Endothelial cell (in vitro differentiated cells): ENCODE measurements at regions not wholly inside any gene's neighbourhood (a gene's known extent, or its start where the extent isn't known, plus 50 kb on each side); places are given as distances from the start of the nearest gene placed in this dataset.

Experiments
- DNase-seq: peaks from one replicate; pipeline ENCODE4 v3.0.0; 2021; ENCODE audit warnings: low spot score
- H3K27ac Mint-ChIP-seq: one replicate; pipeline ENCODE4 v1.8.0; 2021; ENCODE audit warnings: mixed read lengths, inconsistent platforms; ENCODE audit not compliant: unreplicated experiment
- H3K27me3 Mint-ChIP-seq: one replicate; pipeline ENCODE4 v1.8.0; 2021; ENCODE audit warnings: mild to moderate bottlenecking, moderate library complexity, mixed read lengths, inconsistent platforms; ENCODE audit not compliant: unreplicated experiment
- H3K36me3 Mint-ChIP-seq: one replicate; pipeline ENCODE4 v1.8.0; 2021; ENCODE audit warnings: mild to moderate bottlenecking, low read depth, mixed read lengths, inconsistent platforms; ENCODE audit not compliant: unreplicated experiment
- H3K4me1 Mint-ChIP-seq: one replicate; pipeline ENCODE4 v1.8.0; 2021; ENCODE audit warnings: mild to moderate bottlenecking, mixed read lengths, inconsistent platforms; ENCODE audit not compliant: unreplicated experiment
- H3K4me3 Mint-ChIP-seq: one replicate; pipeline ENCODE4 v1.8.0; 2021; ENCODE audit warnings: mild to moderate bottlenecking, mixed read lengths, inconsistent platforms; ENCODE audit not compliant: unreplicated experiment
- H3K9me3 Mint-ChIP-seq: one replicate; pipeline ENCODE4 v1.8.0; 2021; ENCODE audit warnings: mixed read lengths, inconsistent platforms; ENCODE audit not compliant: unreplicated experiment
- TF ChIP-seq, protein P1 (sequence below): fragments of 200-600 bp; sonication (generic); IDR thresholded peaks from one replicate; pipeline ENCODE4 v1.5.0; 2021; ENCODE audit warnings: antibody characterized with exemption; ENCODE audit not compliant: unreplicated experiment

DNA sequence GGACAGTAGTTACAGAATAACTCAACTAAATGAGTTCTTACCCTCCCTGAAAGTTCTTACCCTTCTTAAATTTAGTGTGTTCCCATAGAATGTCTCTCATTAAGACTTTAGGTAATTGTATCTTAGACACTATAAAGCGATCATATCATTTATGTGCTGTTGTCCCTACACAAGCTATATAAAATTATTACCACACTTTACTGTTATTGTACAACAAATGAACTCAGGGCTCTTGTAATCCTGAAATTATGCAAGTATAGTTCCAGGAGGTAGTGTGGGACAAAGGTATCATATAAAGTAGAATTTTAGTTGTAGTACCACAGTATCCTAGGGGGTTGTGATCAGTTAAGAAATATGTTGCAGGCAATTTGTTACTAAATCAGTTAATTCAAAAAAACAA is 167.4 kb upstream of the CARMIL1 start:
- H3K4me1 Mint-ChIP-seq, result peaks cover 5% of the 10 kb centered on the region
- no peaks in the 10 kb centered on the region for H3K9me3 Mint-ChIP-seq
- no peaks in the 10 kb centered on the region for H3K27me3 Mint-ChIP-seq
- no peak for DNase-seq
- no peak overlapping the region for H3K27ac Mint-ChIP-seq
- no peak overlapping the region for H3K4me3 Mint-ChIP-seq
- TF ChIP-seq, protein P1, sequence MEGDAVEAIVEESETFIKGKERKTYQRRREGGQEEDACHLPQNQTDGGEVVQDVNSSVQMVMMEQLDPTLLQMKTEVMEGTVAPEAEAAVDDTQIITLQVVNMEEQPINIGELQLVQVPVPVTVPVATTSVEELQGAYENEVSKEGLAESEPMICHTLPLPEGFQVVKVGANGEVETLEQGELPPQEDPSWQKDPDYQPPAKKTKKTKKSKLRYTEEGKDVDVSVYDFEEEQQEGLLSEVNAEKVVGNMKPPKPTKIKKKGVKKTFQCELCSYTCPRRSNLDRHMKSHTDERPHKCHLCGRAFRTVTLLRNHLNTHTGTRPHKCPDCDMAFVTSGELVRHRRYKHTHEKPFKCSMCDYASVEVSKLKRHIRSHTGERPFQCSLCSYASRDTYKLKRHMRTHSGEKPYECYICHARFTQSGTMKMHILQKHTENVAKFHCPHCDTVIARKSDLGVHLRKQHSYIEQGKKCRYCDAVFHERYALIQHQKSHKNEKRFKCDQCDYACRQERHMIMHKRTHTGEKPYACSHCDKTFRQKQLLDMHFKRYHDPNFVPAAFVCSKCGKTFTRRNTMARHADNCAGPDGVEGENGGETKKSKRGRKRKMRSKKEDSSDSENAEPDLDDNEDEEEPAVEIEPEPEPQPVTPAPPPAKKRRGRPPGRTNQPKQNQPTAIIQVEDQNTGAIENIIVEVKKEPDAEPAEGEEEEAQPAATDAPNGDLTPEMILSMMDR, result no peak
- H3K36me3 Mint-ChIP-seq, result no peaks in the 10 kb centered on the region

DNA sequence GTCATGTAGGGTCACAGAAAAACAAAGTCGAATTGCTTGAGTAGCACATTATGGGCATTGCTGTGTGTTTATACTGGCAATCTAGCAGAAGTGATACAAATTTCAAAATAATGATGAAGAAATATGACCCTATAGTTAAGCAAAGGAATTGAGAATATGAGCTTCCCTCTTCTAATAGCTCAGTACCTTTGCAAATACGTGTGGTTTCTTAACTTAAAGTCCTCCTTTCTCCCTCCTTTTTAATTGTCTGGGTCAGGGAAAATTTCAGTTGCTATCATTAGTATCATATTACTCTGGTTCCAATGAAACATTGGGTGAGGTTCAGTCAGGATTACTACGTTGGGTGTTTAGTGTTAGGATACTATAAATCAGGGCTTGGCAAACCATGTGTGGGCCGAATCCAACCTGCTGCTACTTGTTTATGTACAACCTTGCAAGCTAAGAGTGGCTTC is 166.8 kb upstream of the CARMIL1 start:
- H3K4me3 Mint-ChIP-seq, result no peak overlapping the region
- peaks cover under 1% of the 10 kb centered on the region for H3K4me1 Mint-ChIP-seq
- TF ChIP-seq, protein P1, result no peak
- H3K9me3 Mint-ChIP-seq, result no peaks in the 10 kb centered on the region
- H3K27me3 Mint-ChIP-seq, result no peaks in the 10 kb centered on the region
- DNase-seq, result no peak
- H3K36me3 Mint-ChIP-seq, result no peaks in the 10 kb centered on the region
- no peak overlapping the region for H3K27ac Mint-ChIP-seq

DNA sequence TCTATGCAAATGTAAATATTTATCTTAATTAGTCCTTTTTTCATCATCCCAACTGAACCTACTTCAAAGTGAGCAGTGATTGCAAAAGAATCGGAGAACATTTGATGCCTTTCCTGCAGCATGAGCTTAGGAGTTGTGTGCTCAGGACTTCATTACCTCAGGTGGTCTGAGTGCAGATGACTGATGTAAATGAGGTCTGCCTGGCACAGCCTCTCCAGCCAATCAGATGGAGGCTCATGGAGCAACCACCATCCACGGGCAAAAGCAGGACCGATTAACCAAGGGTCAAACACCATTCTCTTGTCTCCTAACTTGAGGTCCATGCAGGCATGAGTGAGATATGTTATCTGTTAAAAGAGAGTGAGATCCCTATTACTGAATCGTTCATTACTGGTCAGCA is 165.7 kb upstream of the CARMIL1 start:
- Mint-ChIP-seq H3K36me3 (no peaks in the 10 kb centered on the region), H3K4me3 (no peak overlapping the region), H3K9me3 (no peaks in the 10 kb centered on the region), H3K27me3 (no peaks in the 10 kb centered on the region), H3K27ac (no peak overlapping the region), H3K4me1 (no peaks in the 10 kb centered on the region)
- DNase-seq, result no peak
- TF ChIP-seq, protein P1, result no peak

DNA sequence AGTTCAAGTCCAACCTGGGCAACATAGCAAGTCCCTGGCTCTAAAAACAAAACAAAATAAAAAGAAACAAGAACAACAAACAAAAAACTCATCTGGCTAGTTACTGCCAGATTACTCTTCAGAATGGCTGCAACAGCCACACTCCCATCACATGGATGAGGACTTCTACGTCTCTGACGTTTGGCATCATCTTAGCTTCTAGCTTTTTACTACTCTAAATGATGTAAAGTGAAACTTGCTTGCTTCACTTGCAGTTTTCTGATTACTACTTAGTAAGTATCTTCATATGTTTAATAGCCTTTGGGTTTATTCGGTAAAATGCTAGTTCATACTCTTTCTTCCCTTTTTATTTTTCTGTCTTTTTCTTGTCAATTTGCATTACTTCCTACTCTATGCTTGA is 161.1 kb upstream of the CARMIL1 start:
- no peaks in the 10 kb centered on the region for H3K9me3 Mint-ChIP-seq
- no peak overlapping the region for H3K27ac Mint-ChIP-seq
- H3K4me1 Mint-ChIP-seq, result peaks cover 10% of the 10 kb centered on the region
- no peak for DNase-seq
- H3K36me3 Mint-ChIP-seq, result no peaks in the 10 kb centered on the region
- TF ChIP-seq, protein P1, result no peak
- no peak overlapping the region for H3K4me3 Mint-ChIP-seq
- no peaks in the 10 kb centered on the region for H3K27me3 Mint-ChIP-seq

DNA sequence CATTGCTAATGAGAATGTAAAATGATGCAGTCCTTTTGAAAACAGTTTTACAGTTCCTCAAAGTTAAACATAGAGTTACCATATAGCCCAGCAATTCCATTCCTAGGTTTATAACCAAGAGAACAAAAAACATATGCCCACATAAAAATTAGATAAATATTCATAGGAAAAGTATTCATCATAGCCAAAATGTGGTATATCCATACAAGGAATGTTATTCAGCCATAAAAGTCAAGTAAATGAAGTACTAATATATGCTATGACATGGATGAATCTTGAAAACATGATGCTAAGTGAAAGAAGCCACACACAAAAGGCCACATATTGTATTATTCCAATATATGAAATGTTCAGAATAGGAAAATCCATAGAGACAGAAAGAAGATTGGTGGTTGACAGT is 158.0 kb upstream of the CARMIL1 start:
- Mint-ChIP-seq H3K36me3 (no peaks in the 10 kb centered on the region), H3K27me3 (no peaks in the 10 kb centered on the region), H3K4me1 (peaks cover 10% of the 10 kb centered on the region), H3K27ac (no peak overlapping the region), H3K4me3 (no peak overlapping the region), H3K9me3 (no peaks in the 10 kb centered on the region)
- TF ChIP-seq, protein P1, result no peak
- DNase-seq, result no peak
